T-cell (primary cell): ENCODE measurements at regions not wholly inside any gene's neighbourhood (a gene's known extent, or its start where the extent isn't known, plus 50 kb on each side); places are given as distances from the start of the nearest gene placed in this dataset.

Source experiments
- ATAC-seq, 4 experiments: fragments of 200-7000 bp in 3 of 4; fragments of 150-1000 bp in 1 of 4; cut with Tn5 transposase; replicated peaks in 1 of 4; 1 replicate in 3 of 4; 2 replicates in 1 of 4; pipeline ENCODE4 v1.10.0; 2021; ENCODE audit warnings: moderate library complexity in 3 of 4, mild to moderate bottlenecking in 2 of 4, moderate number of reproducible peaks in 1 of 4
- CTCF ChIA-PET, 2 donors: fragments of 300-600 bp; sonication (Branson Sonifier 250); formaldehyde crosslinking; loops; one replicate each; lab custom pipeline; 2022; ENCODE audit warnings: antibody characterized with exemption in 2 of 2; lab: Charles Lee
- POLR2A ChIA-PET, 2 donors: fragments of 300-600 bp; sonication (Branson Sonifier 250); formaldehyde crosslinking; loops; one replicate each; lab custom pipeline; 2022; ENCODE audit warnings: antibody characterized with exemption in 2 of 2; lab: Charles Lee
- DNase-seq, 35 experiments: peaks; one replicate each; pipeline versions ENCODE4 v3.0.0 to v3.0.0-alpha.2; 2013 to 2023
- H3K27ac ChIP-seq: one replicate; pipeline ENCODE4 v1.5.1; 2013; ENCODE audit warnings: low read length
- H3K27me3 ChIP-seq, 2 experiments: replicated peaks in 1 of 2; 1 replicate in 1 of 2; 2 replicates in 1 of 2; pipeline versions ENCODE4 v1.6.1 to v1.7.0; 2013; ENCODE audit warnings: low read length in 1 of 2, mixed read lengths in 1 of 2; ENCODE audit not compliant: control insufficient read depth in 2 of 2, insufficient read depth in 2 of 2; ENCODE audit errors: extremely low read depth in 1 of 2
- H3K36me3 ChIP-seq, 2 donors: 1 replicate in 1 of 2; 2 replicates in 1 of 2; pipeline versions ENCODE4 v1.6.1 to v1.7.0; 2013; ENCODE audit warnings: low read length in 1 of 2; ENCODE audit not compliant: control insufficient read depth in 2 of 2, insufficient read depth in 1 of 2; ENCODE audit errors: extremely low read depth in 1 of 2
- H3K4me1 ChIP-seq, 2 experiments: 1 replicate in 1 of 2; 2 replicates in 1 of 2; pipeline versions ENCODE4 v1.6.1 to v1.7.0; 2013; ENCODE audit warnings: low read length in 2 of 2, mixed read lengths in 1 of 2; ENCODE audit not compliant: insufficient read depth in 2 of 2, control insufficient read depth in 1 of 2; ENCODE audit errors: extremely low read depth in 1 of 2
- H3K4me3 ChIP-seq, 2 donors: 1 replicate in 1 of 2; 2 replicates in 1 of 2; pipeline versions ENCODE4 v1.5.1 to v1.7.0; 2013; ENCODE audit warnings: mild to moderate bottlenecking in 2 of 2, low read length in 1 of 2, moderate library complexity in 1 of 2; ENCODE audit not compliant: control insufficient read depth in 1 of 2; ENCODE audit errors: extremely low read depth in 1 of 2
- H3K9me3 ChIP-seq: 2 replicates; pipeline ENCODE4 v1.7.0; 2013
- H3K27ac Mint-ChIP-seq, 2 donors: one replicate each; pipeline ENCODE4 v1.8.0; 2020 to 2021; ENCODE audit warnings: mild to moderate bottlenecking in 2 of 2, mixed read lengths in 2 of 2
- H3K27me3 Mint-ChIP-seq, 2 donors: one replicate each; pipeline ENCODE4 v1.8.0; 2021 to 2022; ENCODE audit warnings: mixed read lengths in 2 of 2
- H3K36me3 Mint-ChIP-seq: one replicate; pipeline ENCODE4 v1.8.0; 2021; ENCODE audit warnings: mixed read lengths
- H3K4me1 Mint-ChIP-seq, 3 donors: one replicate each; pipeline ENCODE4 v1.8.0; 2020 to 2022; ENCODE audit warnings: mixed read lengths in 3 of 3, mild to moderate bottlenecking in 1 of 3
- H3K4me3 Mint-ChIP-seq, 3 donors: one replicate each; pipeline ENCODE4 v1.8.0; 2020 to 2022; ENCODE audit warnings: mild to moderate bottlenecking in 3 of 3, mixed read lengths in 3 of 3, moderate library complexity in 3 of 3
- H3K9me3 Mint-ChIP-seq, 3 donors: one replicate each; pipeline ENCODE4 v1.8.0; 2020 to 2022; ENCODE audit warnings: mixed read lengths in 3 of 3
- WGBS: methylation state at CpG from one replicate; pipeline ENCODE4 v1.1.5; 2013; ENCODE audit warnings: missing lambda C conversion rate; ENCODE audit not compliant: insufficient coverage; 5-methylcytosine and 5-hydroxymethylcytosine counted together

- DNase-seq (no peak), ATAC-seq (no peak)
- Histone ChIP-seq H3K27me3 (no peaks in the 10 kb centered on the region), H3K9me3 (no peaks in the 10 kb centered on the region), H3K4me3 (no peak overlapping the region), H3K4me1 (no peaks in the 10 kb centered on the region), H3K36me3 (no peaks in the 10 kb centered on the region), H3K27ac (no peak overlapping the region)
- H3K36me3 Mint-ChIP-seq, result no peaks in the 10 kb centered on the region
- CTCF ChIA-PET, result interaction anchor here in 1 of 2 donors (0.6 kb wide), 1 partner anchor 1305 kb away, joined by 3 read pairs; no protein-coding TSS in a partner anchor
- H3K27ac Mint-ChIP-seq, result no peak overlapping the region
- peaks cover 0 to 6% (median 4%) of the 10 kb centered on the region in 3 donors for H3K9me3 Mint-ChIP-seq
- H3K4me1 Mint-ChIP-seq, result no peaks in the 10 kb centered on the region
- H3K27me3 Mint-ChIP-seq, result no peaks in the 10 kb centered on the region
- 67% methylated on average over 2 of the region's 3 CpGs for WGBS
- H3K4me3 Mint-ChIP-seq, result no peak overlapping the region
- POLR2A ChIA-PET, result no interaction called here
Observed at GRCh38 chr7:41633690-41634089, 69.2 kb downstream of the INHBA start.

DNA sequence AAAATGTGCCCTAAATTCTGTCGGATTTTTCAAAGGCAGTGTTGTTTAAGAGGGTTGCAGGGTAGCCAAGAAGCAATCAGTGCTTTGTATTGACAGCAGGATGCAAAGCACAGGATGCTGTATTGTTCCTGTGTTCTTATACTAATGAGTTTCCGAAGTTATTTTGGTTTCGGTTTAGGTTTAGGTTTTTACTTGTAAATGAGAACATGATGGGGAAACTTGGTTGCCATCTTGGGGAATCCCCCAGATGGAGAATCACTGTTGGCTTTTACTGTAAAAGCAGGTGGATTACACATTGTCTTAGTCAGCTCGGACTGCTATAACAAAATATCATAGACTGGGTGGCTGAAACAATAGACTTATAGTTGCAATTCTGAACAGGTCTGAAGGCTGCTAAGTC, 72.1 kb downstream of the INHBA start:
- H3K27ac Mint-ChIP-seq, result no peak overlapping the region
- DNase-seq, result no peak
- Histone ChIP-seq H3K9me3 (no peaks in the 10 kb centered on the region), H3K27me3 (no peaks in the 10 kb centered on the region), H3K36me3 (no peaks in the 10 kb centered on the region), H3K27ac (no peak overlapping the region), H3K4me1 (no peaks in the 10 kb centered on the region), H3K4me3 (no peak overlapping the region)
- WGBS, result 40% methylated on average over 4 of the region's 4 CpGs
- no peak for ATAC-seq
- CTCF ChIA-PET, result no interaction called here
- no peak overlapping the region for H3K4me3 Mint-ChIP-seq
- H3K4me1 Mint-ChIP-seq, result no peaks in the 10 kb centered on the region
- H3K36me3 Mint-ChIP-seq, result no peaks in the 10 kb centered on the region
- peaks cover 0 to 6% (median 4%) of the 10 kb centered on the region in 3 donors for H3K9me3 Mint-ChIP-seq
- H3K27me3 Mint-ChIP-seq, result no peaks in the 10 kb centered on the region
- POLR2A ChIA-PET, result no interaction called here

GRCh38 chr7:41629711-41630111, 73.2 kb downstream of the INHBA start:
- Mint-ChIP-seq H3K4me3 (no peak overlapping the region), H3K27ac (no peak overlapping the region), H3K36me3 (no peaks in the 10 kb centered on the region), H3K27me3 (no peaks in the 10 kb centered on the region), H3K9me3 (peaks cover 0 to 9% (median 4%) of the 10 kb centered on the region in 3 donors), H3K4me1 (no peaks in the 10 kb centered on the region)
- ChIA-PET CTCF (no interaction called here), POLR2A (no interaction called here)
- H3K27ac ChIP-seq, result no peak overlapping the region
- no peak overlapping the region for H3K4me3 ChIP-seq
- no peaks in the 10 kb centered on the region for H3K4me1 ChIP-seq
- no peak for DNase-seq
- 83% methylated on average over 1 of the region's 1 CpG for WGBS
- no peaks in the 10 kb centered on the region for H3K27me3 ChIP-seq
- H3K9me3 ChIP-seq, result no peaks in the 10 kb centered on the region
- H3K36me3 ChIP-seq, result no peaks in the 10 kb centered on the region
- no peak for ATAC-seq

DNA sequence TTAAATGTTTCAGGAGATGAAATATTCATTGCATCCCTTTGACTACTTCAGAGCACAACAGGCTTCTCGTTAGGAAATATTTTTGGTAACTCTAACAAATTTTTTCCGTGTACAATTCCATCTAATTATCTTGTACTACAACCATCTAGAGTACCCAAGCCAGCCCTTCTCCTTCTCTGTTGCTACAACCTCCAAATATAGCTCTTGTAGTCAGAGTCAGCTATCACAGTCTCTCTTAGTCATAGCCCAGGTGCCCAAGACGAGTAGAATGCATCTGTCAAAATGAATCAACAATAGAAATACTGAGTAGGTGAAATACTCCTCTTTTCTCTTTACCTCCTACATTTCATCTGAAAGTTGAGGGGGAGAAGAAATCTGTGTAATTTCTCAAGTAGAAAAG, 74.0 kb downstream of the INHBA start:
- Mint-ChIP-seq H3K4me1 (no peaks in the 10 kb centered on the region), H3K27me3 (no peaks in the 10 kb centered on the region), H3K9me3 (peaks cover 0 to 7% (median 4%) of the 10 kb centered on the region in 3 donors), H3K36me3 (no peaks in the 10 kb centered on the region), H3K4me3 (no peak overlapping the region), H3K27ac (no peak overlapping the region)
- Histone ChIP-seq H3K4me1 (no peaks in the 10 kb centered on the region), H3K27me3 (no peaks in the 10 kb centered on the region), H3K4me3 (no peak overlapping the region), H3K36me3 (no peaks in the 10 kb centered on the region), H3K9me3 (no peaks in the 10 kb centered on the region), H3K27ac (no peak overlapping the region)
- ATAC-seq (no peak), DNase-seq (no peak)
- ChIA-PET POLR2A (no interaction called here), CTCF (interaction anchor here in 1 of 2 donors (0.5 kb wide), 1 partner anchor 1142 kb away, joined by 5 read pairs; no protein-coding TSS in a partner anchor)
- 92% methylated on average over 2 of the region's 3 CpGs for WGBS

- H3K9me3 ChIP-seq, result no peaks in the 10 kb centered on the region
- ChIA-PET POLR2A (no interaction called here), CTCF (no interaction called here)
- Mint-ChIP-seq H3K27ac (no peak overlapping the region), H3K9me3 (peaks cover 0 to 12% (median 3%) of the 10 kb centered on the region in 3 donors), H3K4me1 (no peaks in the 10 kb centered on the region), H3K27me3 (no peaks in the 10 kb centered on the region), H3K36me3 (no peaks in the 10 kb centered on the region), H3K4me3 (no peak overlapping the region)
- no peak overlapping the region for H3K4me3 ChIP-seq
- DNase-seq (no peak), ATAC-seq (no peak)
- H3K27ac ChIP-seq, result no peak overlapping the region
- no peaks in the 10 kb centered on the region for H3K27me3 ChIP-seq
- no peaks in the 10 kb centered on the region for H3K36me3 ChIP-seq
- H3K4me1 ChIP-seq, result no peaks in the 10 kb centered on the region
- 90% methylated on average over 2 of the region's 8 CpGs for WGBS
Observed at GRCh38 chr7:41627645-41628298, 75.1 kb downstream of the INHBA start.

- Mint-ChIP-seq H3K36me3 (no peaks in the 10 kb centered on the region), H3K9me3 (peaks cover 2 to 14% (median 11%) of the 10 kb centered on the region in 3 donors), H3K4me3 (no peak overlapping the region), H3K27ac (no peak overlapping the region), H3K4me1 (no peaks in the 10 kb centered on the region), H3K27me3 (no peaks in the 10 kb centered on the region)
- Histone ChIP-seq H3K27me3 (no peaks in the 10 kb centered on the region), H3K36me3 (no peaks in the 10 kb centered on the region), H3K9me3 (no peaks in the 10 kb centered on the region), H3K4me3 (no peak overlapping the region), H3K27ac (no peak overlapping the region), H3K4me1 (no peaks in the 10 kb centered on the region)
- ATAC-seq (no peak), DNase-seq (no peak)
- ChIA-PET CTCF (no interaction called here), POLR2A (no interaction called here)
Observed at GRCh38 chr7:41624818-41625217, 78.1 kb downstream of the INHBA start.
